ENCODE measurements at regions not wholly inside any gene's neighbourhood (a gene's known extent, or its start where the extent isn't known, plus 50 kb on each side); places are given as distances from the start of the nearest gene placed in this dataset.

- peak overlapping the region; percentile 63 for H3K4me3 Mint-ChIP-seq
- no peaks in the 10 kb centered on the region for H3K9me3 Mint-ChIP-seq
- no peaks in the 10 kb centered on the region for H3K36me3 Mint-ChIP-seq
- no peaks in the 10 kb centered on the region for H3K27me3 Mint-ChIP-seq (ENCODE audit: low read depth)
- TF ChIP-seq ZNF281 (CRISPR knock-in tag; IDR thresholded peaks at IDR 0.05) (no peak), ZNF423 (CRISPR knock-in tag; IDR thresholded peaks at IDR 0.05) (no peak), SP1 (CRISPR knock-in tag; conservative IDR thresholded peaks at IDR 0.05) (no peak), GRHL2 (CRISPR knock-in tag; IDR thresholded peaks at IDR 0.05; ENCODE audit: insufficient replicate concordance, severe bottlenecking) (no peak), MXD4 (CRISPR knock-in tag; IDR thresholded peaks at IDR 0.05; ENCODE audit: borderline replicate concordance) (no peak), ZNF263 (CRISPR knock-in tag; IDR thresholded peaks at IDR 0.05; ENCODE audit: low read depth) (no peak), TCF7 (CRISPR knock-in tag; IDR thresholded peaks at IDR 0.05; ENCODE audit: low read depth) (no peak), RELA (CRISPR knock-in tag; IDR thresholded peaks at IDR 0.05; ENCODE audit: borderline replicate concordance) (no peak)
- ChIA-PET POLR2A (interaction anchor here (0.7 kb wide), 2 partner anchors 518 to 1837 kb away, joined by 3 to 4 read pairs; no protein-coding TSS in a partner anchor), CTCF (interaction anchor here (0.7 to 1.2 kb wide), 4 partner anchors 82 to 214 kb away, joined by 3 to 6 read pairs (median 3); no protein-coding TSS in a partner anchor)
- no peak overlapping the region for H3K27ac Mint-ChIP-seq
- ATAC-seq (peak; percentile 82), DNase-seq (ENCODE audit: low spot score) (peak; percentile 58)
- H3K4me1 Mint-ChIP-seq, result peaks cover 40% of the 10 kb centered on the region
These were observed 127.9 kb downstream of the RBFOX3 start for GRCh38 chr17:79482727-79483521.

GRCh38 chr17:79479876-79480275 lies 131.0 kb downstream of the RBFOX3 start:
- DNase-seq (ENCODE audit: low spot score) (no peak), ATAC-seq (no peak)
- ChIA-PET POLR2A (no interaction called here), CTCF (no interaction called here)
- Mint-ChIP-seq H3K4me1 (peaks cover 22% of the 10 kb centered on the region), H3K27ac (no peak overlapping the region), H3K27me3 (ENCODE audit: low read depth) (no peaks in the 10 kb centered on the region), H3K9me3 (no peaks in the 10 kb centered on the region), H3K4me3 (no peak overlapping the region), H3K36me3 (no peaks in the 10 kb centered on the region)
- no peak for TF ChIP-seq ZNF532 (CRISPR knock-in tag; IDR thresholded peaks at IDR 0.05; ENCODE audit: borderline replicate concordance)
- TF ChIP-seq NR3C1 (CRISPR knock-in tag; conservative IDR thresholded peaks at IDR 0.05; ENCODE audit: low read depth), result no peak
- no peak for TF ChIP-seq ZNF416 (CRISPR knock-in tag; IDR thresholded peaks at IDR 0.05)
- no peak for TF ChIP-seq ARID4B (CRISPR knock-in tag; IDR thresholded peaks at IDR 0.05; ENCODE audit: borderline replicate concordance)
- TF ChIP-seq HMGXB4 (CRISPR knock-in tag; IDR thresholded peaks at IDR 0.05), result no peak
- TF ChIP-seq ZBTB21 (CRISPR knock-in tag; IDR thresholded peaks at IDR 0.05; ENCODE audit: borderline replicate concordance), result no peak
- no peak for TF ChIP-seq SMAD3 (CRISPR knock-in tag; IDR thresholded peaks at IDR 0.05; ENCODE audit: borderline replicate concordance)
- TF ChIP-seq IRF1 (CRISPR knock-in tag; IDR thresholded peaks at IDR 0.05), result no peak
- no peak for TF ChIP-seq ETV6 (CRISPR knock-in tag; IDR thresholded peaks at IDR 0.05)
- TF ChIP-seq GRHL2 (CRISPR knock-in tag; IDR thresholded peaks at IDR 0.05; ENCODE audit: insufficient replicate concordance, severe bottlenecking), result no peak
- no peak for TF ChIP-seq ZNF219 (CRISPR knock-in tag; IDR thresholded peaks at IDR 0.05; ENCODE audit: borderline replicate concordance)
- TF ChIP-seq ZNF671 (CRISPR knock-in tag; IDR thresholded peaks at IDR 0.05), result no peak

All from WTC11 (cell line).